Duodenal mucosa (tissue), 2 donors: ENCODE measurements at regions not wholly inside any gene's neighbourhood (a gene's known extent, or its start where the extent isn't known, plus 50 kb on each side); places are given as distances from the start of the nearest gene placed in this dataset.

Experiments
- H3K27ac ChIP-seq: one replicate; pipeline ENCODE4 v1.7.0; 2013; ENCODE audit warnings: low read depth, low read length
- H3K27me3 ChIP-seq, 2 donors: one replicate each; pipeline ENCODE4 v1.7.0; 2013; ENCODE audit warnings: low read length in 2 of 2, control low read depth in 1 of 2; ENCODE audit not compliant: insufficient read depth in 2 of 2, control insufficient read depth in 1 of 2
- H3K36me3 ChIP-seq, 2 donors: one replicate each; pipeline ENCODE4 v1.7.0; 2013; ENCODE audit warnings: low read length in 2 of 2, control low read depth in 1 of 2; ENCODE audit not compliant: insufficient read depth in 2 of 2, control insufficient read depth in 1 of 2
- H3K4me1 ChIP-seq, 2 donors: one replicate each; pipeline ENCODE4 v1.7.0; 2013; ENCODE audit warnings: low read length in 2 of 2, control low read depth in 1 of 2; ENCODE audit not compliant: insufficient read depth in 2 of 2, control insufficient read depth in 1 of 2
- H3K4me3 ChIP-seq, 2 donors: one replicate each; pipeline ENCODE4 v1.7.0; 2013; ENCODE audit warnings: low read length in 2 of 2, low read depth in 1 of 2
- H3K9ac ChIP-seq, 2 donors: one replicate each; pipeline ENCODE4 v1.7.0; 2013; ENCODE audit warnings: low read length in 2 of 2, low read depth in 1 of 2
- H3K9me3 ChIP-seq, 2 donors: one replicate each; pipeline ENCODE4 v1.7.0; 2013; ENCODE audit warnings: low read length in 2 of 2, control low read depth in 1 of 2; ENCODE audit not compliant: control insufficient read depth in 1 of 2

DNA sequence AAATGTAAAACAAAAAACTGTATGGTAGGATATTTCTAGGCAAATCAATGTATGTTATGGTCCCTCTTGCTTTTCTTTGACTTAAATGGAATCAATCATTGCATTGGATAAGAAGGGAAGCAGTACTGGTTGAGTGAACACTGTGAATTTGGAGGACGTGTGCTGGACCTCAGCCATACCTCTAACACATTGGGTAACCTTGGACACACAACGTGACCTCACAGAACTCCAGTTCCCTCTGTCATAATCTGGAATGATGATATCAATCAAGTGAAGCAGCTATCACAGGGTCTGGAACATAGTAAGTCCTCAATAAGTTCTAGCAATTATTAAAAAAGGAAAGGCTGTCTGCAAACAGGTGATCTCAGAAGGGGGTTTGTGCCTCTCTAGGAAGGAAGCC, 474.9 kb upstream of the TCF4 start:
- Histone ChIP-seq H3K9me3 (no peaks in the 10 kb centered on the region), H3K4me3 (no peak overlapping the region), H3K9ac (no peak overlapping the region), H3K36me3 (no peaks in the 10 kb centered on the region), H3K27ac (no peak overlapping the region), H3K27me3 (no peaks in the 10 kb centered on the region), H3K4me1 (no peaks in the 10 kb centered on the region)

DNA sequence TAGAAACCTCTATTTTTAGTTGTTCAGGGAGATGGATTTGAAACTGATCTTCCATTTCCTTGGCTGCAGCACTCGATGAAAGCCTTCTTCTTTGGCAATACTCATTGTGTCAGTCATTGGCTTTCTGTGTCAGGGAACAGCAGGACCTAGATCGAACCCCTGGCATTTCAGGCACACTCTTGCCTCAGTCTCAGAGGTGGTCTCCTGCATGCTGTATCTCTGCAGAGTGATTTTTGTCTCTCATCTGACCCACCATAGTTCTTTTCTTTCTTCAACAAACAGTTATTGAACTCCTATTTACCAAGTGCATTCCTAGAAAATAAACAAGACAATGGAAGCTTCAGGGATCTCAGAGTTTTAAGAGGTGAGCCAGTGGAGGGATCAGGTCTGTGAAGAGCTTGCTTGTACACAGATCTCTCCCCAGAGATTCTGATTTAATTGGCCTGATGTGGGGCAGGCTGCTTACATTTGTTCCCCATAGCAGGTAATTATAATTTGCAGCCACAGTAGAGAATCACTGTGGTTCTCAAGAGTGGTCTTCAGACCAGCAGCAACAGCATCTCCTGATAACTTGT, 473.1 kb upstream of the TCF4 start:
- H3K27me3 ChIP-seq, result no peaks in the 10 kb centered on the region
- no peak overlapping the region for H3K27ac ChIP-seq
- no peaks in the 10 kb centered on the region for H3K4me1 ChIP-seq
- H3K36me3 ChIP-seq, result no peaks in the 10 kb centered on the region
- H3K9me3 ChIP-seq, result no peaks in the 10 kb centered on the region
- no peak overlapping the region for H3K9ac ChIP-seq
- no peak overlapping the region for H3K4me3 ChIP-seq

DNA sequence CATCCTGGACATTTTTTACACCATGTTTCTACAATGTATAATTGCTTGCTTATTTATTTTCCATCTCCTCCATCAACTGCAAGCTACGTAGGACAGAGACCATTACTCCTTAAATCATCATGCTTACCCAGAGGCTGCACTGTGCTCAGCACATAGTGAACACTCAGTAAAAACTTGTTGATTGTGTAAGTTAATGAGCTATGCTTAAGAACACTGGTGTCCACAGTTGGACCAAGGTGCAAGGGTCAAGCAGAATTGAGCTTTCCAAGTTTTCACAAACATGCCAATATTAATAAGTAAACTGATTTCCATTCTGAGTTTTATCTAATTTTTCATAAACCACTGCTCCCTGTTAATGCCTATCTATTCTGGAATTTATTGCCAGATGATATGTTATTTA, 464.2 kb upstream of the TCF4 start:
- Histone ChIP-seq H3K36me3 (no peaks in the 10 kb centered on the region), H3K27ac (no peak overlapping the region), H3K27me3 (no peaks in the 10 kb centered on the region), H3K9ac (no peak overlapping the region), H3K4me3 (no peak overlapping the region), H3K4me1 (no peaks in the 10 kb centered on the region), H3K9me3 (peaks cover 0 to 5% of the 10 kb centered on the region in 2 donors)

DNA sequence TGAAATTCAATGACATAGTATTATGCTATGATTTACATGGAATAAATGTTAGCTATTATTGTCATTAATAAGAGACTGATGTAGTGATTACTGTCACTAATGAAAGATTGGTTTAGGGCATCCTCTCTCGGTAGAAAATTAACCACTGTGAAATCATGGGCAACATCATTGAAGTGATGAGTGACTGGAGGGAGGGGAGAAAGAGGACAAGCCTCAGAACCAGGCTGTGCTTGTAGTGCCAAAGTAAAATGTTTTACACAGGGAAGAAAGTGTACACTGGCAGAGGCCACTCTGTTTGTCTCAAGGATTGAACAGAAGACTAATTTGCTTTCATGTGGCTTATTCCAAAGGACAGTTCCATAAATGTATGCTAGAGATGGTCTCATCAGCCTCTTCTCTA, 456.2 kb upstream of the TCF4 start:
- no peaks in the 10 kb centered on the region for H3K27me3 ChIP-seq
- peaks cover 0 to 5% of the 10 kb centered on the region in 2 donors for H3K9me3 ChIP-seq
- H3K4me1 ChIP-seq, result no peaks in the 10 kb centered on the region
- H3K9ac ChIP-seq, result no peak overlapping the region
- no peak overlapping the region for H3K27ac ChIP-seq
- H3K36me3 ChIP-seq, result no peaks in the 10 kb centered on the region
- H3K4me3 ChIP-seq, result no peak overlapping the region

DNA sequence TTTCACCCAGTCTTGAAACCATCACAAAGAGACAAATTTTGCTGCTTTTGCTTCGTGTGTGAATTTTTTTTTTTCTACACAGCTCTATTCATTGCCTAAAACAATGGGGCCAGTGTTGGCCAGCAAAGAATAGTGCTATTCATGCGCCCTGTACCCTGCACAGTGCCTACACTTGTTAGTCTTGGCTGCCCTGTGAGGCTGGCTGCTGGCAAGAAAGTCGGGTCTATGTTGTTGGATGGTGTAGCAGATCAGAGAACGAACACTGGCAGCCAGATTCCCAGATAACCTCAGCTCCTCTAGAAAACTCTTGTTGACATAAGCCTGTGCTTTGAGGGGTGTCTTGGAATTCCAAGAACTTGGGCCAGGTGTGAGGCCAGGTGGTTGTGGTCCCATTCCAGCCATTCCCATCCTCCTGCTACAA, 455.7 kb upstream of the TCF4 start:
- Histone ChIP-seq H3K36me3 (no peaks in the 10 kb centered on the region), H3K27me3 (no peaks in the 10 kb centered on the region), H3K9me3 (peaks cover 0 to 5% of the 10 kb centered on the region in 2 donors), H3K4me3 (no peak overlapping the region), H3K4me1 (no peaks in the 10 kb centered on the region), H3K9ac (no peak overlapping the region), H3K27ac (no peak overlapping the region)

DNA sequence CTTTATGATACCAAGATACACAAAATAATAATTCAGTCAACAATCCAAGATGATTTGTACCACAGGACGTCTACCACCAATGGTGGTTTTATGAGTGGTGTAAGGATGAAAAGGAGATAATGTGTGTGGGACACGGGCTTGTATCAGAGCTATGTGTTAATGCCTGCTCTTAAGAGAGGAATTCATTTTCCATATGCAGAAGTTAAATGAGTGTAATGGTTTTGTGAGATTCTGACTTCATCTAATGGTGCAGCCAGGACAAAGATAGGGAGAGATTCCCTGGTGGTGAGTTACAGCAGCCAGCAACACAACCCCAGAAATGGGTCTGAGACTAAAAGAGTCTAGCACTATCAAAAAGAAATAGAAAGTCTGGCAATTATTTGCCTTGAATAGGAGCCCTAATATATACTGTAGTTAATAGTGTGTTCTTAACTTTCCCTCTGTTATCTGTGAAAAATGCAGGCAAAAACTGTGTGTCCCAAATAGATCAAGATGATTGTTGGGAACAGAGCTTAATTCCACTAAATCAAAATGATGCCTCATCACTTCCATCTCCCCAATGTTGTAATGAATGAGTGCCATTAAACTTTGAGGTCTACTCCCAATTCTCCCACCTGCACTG, 455.0 kb upstream of the TCF4 start:
- Histone ChIP-seq H3K27ac (no peak overlapping the region), H3K27me3 (no peaks in the 10 kb centered on the region), H3K9me3 (peaks cover 0 to 1% of the 10 kb centered on the region in 2 donors), H3K4me1 (no peaks in the 10 kb centered on the region), H3K4me3 (no peak overlapping the region), H3K36me3 (no peaks in the 10 kb centered on the region), H3K9ac (no peak overlapping the region)

DNA sequence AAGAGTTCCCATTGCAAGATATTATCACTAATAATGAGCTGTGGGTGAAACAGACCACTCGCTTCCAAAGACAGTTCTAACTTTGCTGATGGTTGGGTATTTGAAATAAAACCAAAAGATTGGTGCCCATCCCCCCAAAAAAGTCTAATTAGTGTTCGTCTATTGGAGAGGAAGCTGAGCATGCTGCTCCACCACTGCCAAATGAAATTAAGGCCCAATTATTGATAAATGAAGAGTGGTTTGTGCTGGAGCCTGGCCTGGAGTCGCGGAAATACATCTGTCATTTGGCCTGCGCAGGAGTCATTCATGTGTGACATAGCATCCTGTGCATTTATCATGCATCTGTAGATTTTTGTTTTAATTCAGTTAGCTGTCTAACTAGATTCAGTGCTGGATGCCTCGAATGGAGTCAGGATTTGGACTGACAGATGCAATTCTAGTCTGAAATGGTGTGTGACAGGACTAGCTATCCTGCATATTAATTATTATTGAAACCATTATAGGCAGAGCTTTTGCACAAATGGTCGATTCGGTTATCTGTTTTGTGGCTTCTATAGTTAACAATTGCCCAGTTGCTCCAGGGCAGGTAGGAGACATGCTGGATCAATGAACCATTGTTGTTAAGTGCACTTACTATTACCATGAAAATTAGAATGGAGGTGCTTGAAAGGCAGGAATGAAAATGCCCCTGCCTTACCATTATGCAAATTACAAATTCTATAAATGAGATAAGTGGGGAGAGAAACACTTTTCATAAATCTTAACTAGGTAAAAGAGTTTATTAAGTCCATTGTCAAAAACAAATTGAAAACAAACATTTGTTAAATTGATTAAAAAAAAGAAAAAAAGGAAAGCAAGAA, 450.4 kb upstream of the TCF4 start:
- no peaks in the 10 kb centered on the region for H3K27me3 ChIP-seq
- no peak overlapping the region for H3K27ac ChIP-seq
- H3K36me3 ChIP-seq, result no peaks in the 10 kb centered on the region
- H3K4me1 ChIP-seq, result no peaks in the 10 kb centered on the region
- no peak overlapping the region for H3K4me3 ChIP-seq
- H3K9me3 ChIP-seq, result no peaks in the 10 kb centered on the region
- no peak overlapping the region for H3K9ac ChIP-seq

DNA sequence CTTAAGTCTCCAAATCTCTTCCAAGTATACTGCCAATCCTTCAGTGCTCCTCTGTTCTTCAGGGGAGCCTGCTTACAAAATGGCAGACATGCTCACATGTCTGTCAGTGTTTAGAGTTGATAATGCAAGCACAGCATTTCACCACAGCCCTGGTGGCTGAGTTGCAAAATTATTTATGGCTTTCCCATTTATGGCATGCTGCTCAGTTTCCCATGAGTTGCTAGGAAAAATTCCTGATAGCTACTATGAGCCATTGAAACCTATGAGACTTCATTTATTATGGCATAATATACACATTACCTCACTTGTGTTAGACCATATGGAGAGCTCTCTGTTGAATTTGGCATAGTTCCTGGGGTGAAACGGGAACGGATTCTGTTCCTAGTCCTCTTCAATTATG, 448.7 kb upstream of the TCF4 start:
- no peaks in the 10 kb centered on the region for H3K27me3 ChIP-seq
- H3K9me3 ChIP-seq, result no peaks in the 10 kb centered on the region
- no peaks in the 10 kb centered on the region for H3K36me3 ChIP-seq
- H3K4me1 ChIP-seq, result no peaks in the 10 kb centered on the region
- no peak overlapping the region for H3K9ac ChIP-seq
- H3K4me3 ChIP-seq, result no peak overlapping the region
- no peak overlapping the region for H3K27ac ChIP-seq

DNA sequence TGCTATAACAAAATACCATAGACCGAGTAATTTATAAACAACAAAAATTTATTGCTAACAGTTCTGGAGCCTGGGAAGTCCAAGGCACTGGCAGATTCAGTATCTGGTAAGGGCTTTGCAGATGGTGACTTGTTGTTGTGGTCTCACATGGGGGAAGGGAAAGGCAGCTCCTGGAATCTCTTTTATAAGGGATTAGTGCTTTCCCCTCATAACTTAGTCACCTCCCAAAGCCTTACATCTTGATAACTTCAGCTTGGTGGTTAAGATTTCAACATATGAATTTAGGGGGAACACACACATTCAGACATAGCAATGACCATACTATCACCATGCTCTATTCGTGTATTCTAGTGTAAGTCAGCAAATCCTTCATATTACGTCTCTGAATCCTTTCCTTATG, 447.6 kb upstream of the TCF4 start:
- H3K27ac ChIP-seq, result no peak overlapping the region
- no peaks in the 10 kb centered on the region for H3K36me3 ChIP-seq
- H3K9ac ChIP-seq, result no peak overlapping the region
- no peaks in the 10 kb centered on the region for H3K27me3 ChIP-seq
- H3K4me1 ChIP-seq, result no peaks in the 10 kb centered on the region
- H3K4me3 ChIP-seq, result no peak overlapping the region
- H3K9me3 ChIP-seq, result no peaks in the 10 kb centered on the region

DNA sequence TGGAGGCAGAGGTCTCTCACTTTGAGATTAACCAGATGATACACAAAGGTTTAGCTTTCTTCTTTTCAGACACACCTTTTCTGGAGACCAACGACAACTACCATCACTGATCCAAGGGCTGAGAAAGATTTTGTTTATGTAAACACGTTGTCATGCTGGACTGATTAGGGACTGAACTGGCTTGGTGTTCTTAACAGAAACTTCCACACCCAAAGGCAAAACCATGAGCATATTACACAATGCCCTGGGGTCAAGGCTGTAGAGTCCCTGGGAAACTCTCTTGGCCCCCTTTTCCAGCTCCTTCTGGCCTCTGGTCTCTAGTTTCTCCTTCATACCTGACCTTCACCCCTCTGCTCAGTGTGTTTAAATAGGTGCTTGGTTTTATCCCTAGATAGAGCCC, 447.0 kb upstream of the TCF4 start:
- Histone ChIP-seq H3K27ac (no peak overlapping the region), H3K36me3 (no peaks in the 10 kb centered on the region), H3K9me3 (no peaks in the 10 kb centered on the region), H3K4me1 (no peaks in the 10 kb centered on the region), H3K9ac (no peak overlapping the region), H3K4me3 (no peak overlapping the region), H3K27me3 (no peaks in the 10 kb centered on the region)
